ENCODE measurements at regions not wholly inside any gene's neighbourhood (a gene's known extent, or its start where the extent isn't known, plus 50 kb on each side); places are given as distances from the start of the nearest gene placed in this dataset.

DNA sequence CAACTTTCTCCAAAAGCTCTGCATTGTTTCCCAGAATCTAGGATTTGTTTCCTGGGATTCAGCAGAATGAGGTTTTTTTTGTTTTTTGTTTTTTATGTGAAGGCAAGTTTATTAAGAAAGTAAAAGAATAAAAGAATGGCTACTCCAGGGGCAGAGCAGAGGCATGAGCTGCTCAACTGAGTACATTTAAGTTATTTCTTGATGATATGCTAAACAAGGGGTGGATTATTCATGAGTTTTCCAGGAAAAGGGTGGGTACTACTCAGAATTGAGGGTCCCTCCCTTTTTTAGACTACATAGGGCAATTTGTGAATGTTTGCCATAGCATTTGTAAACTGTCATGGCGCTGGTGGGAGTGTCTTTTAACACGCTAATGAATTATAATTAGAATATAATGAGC lies 292.5 kb upstream of the SGK1 start:
- TF ChIP-seq, protein P1, sequence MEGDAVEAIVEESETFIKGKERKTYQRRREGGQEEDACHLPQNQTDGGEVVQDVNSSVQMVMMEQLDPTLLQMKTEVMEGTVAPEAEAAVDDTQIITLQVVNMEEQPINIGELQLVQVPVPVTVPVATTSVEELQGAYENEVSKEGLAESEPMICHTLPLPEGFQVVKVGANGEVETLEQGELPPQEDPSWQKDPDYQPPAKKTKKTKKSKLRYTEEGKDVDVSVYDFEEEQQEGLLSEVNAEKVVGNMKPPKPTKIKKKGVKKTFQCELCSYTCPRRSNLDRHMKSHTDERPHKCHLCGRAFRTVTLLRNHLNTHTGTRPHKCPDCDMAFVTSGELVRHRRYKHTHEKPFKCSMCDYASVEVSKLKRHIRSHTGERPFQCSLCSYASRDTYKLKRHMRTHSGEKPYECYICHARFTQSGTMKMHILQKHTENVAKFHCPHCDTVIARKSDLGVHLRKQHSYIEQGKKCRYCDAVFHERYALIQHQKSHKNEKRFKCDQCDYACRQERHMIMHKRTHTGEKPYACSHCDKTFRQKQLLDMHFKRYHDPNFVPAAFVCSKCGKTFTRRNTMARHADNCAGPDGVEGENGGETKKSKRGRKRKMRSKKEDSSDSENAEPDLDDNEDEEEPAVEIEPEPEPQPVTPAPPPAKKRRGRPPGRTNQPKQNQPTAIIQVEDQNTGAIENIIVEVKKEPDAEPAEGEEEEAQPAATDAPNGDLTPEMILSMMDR (conservative IDR thresholded peaks at IDR 0.05; ENCODE audit: low read length) = no peak
- no peak for TF ChIP-seq EZH2phosphoT487 (IDR thresholded peaks at IDR 0.05; ENCODE audit: borderline replicate concordance)

Measured in Loucy (cell line).